H4 (cell line): ENCODE measurements at regions not wholly inside any gene's neighbourhood (a gene's known extent, or its start where the extent isn't known, plus 50 kb on each side); places are given as distances from the start of the nearest gene placed in this dataset.
A peak's percentile ranks its signal among the peaks of the same experiment; 100 is the strongest.
"Not testable (repeated sequence)": the region's sequence is repeated elsewhere in the genome, so short reads cannot be mapped to it uniquely, and the experiment has no call there.

Experiments used
- DNase-seq: peaks from one replicate; pipeline ENCODE4 v3.0.0-alpha.2; 2015; ENCODE audit warnings: low spot score

DNA sequence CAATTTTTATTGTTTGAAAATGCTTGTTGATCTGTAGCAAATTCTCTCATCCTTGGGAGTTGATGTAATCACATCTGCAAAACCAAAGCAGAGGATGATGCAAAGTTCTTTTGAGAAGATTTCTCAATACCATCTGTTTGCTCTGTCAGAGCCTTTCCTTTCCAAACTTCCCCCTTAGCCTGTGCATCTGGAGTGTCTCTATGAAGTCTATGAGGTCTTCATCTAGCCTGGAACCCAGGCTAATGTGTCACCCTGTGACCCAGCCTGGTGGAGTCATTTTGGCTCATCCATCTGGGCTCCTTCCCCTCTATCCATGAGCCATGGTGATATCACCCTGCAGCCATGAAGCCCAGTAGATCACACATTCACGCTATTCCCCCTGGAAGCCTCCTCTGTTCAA, 123.2 kb upstream of the SLC7A14 start:
- DNase-seq = no peak

DNA sequence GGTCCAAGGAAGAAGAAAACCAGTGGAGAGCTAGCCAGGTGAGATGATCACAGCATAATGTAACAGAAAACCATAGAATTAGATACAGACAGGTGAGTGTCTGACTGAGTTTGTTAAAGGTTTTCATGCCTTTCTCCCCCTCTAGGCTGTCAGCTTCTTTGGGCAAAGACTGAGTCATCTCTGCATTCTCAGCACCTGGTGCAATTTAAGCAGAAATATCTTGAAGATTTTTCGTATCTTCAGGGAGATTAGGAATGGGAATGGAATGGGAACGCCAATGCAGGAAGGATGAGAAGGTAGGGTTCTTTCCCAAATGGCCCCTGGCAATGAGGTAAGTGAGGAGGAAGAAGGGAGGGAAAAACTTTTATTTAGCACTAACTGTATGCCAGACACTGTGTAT, 122.0 kb upstream of the SLC7A14 start:
- no peak for DNase-seq

DNA sequence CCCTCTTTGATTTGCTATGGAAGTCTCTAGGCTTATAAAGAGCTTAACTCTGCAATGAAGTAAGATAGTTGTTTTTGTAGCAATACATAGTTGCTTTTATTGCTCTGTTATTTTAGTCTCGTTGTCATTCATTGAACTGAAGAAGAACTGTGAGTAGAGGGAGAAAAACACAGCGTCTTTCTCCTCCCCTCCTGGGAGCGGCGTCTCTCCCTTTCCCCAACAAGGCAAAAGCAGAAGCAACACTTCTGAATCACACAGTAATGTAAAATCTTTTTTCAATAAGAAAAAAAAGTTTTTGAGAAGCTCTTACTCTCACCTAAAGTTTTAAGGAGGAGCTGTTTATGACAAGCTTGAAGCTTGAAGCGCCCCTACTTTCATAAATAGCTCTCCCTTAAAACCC, 119.3 kb upstream of the SLC7A14 start:
- no peak for DNase-seq

DNA sequence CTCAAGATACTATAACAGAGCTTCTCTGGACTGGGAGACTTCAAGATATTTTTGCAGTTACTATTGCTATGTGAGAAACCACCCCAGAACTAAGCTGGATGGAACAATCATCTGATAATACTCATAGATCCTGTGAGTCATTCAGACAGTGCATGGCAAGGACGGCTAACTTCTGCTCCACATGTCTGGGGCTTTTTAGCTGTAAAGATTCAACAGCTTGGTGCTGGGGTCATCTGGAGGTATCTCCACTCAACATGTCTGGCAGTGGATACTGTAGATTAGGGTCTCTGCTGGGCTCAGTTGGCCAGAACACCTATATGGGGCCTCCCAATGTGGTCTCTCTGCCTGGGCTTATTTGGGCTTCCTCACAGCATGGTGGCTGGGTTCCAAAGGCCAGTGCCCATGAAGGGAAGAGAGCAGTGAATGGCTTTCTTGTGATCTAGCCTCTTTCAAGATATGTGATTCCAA, 117.3 kb upstream of the SLC7A14 start:
- DNase-seq = no peak

DNA sequence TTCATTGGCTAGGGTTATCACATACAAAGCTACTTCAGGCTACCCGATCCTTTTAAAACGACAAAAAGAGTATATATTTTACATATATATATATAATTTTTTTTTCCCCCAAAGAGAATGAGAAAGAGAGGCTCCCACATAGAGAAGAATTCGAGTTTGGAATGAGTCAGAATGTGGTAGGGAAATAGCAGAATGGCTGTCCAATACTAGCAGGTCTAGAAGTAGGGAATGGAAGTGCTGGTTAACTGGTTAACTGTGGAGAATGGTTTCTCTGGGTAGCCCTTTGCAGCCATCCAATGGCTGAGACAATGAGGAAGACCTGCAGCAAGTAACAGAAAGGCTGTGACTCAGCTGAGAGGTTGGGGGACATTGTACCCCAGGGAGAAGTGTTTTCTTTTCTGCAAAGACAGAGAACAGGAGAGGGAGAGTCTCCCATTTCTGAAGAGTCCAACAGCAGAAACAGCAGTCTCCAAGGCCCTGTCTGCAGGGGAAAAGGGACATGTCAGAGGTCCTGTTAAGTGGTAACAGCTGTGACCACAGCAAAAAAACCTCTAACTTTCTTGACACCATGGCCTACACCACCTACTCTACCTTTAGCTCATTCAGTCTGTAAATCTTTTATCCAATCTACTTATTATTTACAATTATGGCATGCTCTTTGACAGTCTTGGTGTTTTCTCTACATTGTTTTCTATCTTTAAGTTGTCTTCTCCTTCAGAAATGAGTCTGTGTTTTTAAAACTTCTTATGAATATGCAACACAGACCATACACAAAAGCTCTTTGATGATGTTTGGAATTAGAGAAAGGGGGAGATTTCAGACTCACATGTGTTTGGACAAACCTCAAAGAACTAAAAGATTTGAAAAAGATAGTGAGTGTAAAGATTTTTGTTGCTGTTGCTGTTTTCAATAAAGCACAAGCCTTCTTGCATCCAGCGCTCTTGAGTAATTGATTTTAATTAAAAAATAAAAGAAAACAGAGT, 116.1 kb upstream of the SLC7A14 start:
- DNase-seq = no peak

DNA sequence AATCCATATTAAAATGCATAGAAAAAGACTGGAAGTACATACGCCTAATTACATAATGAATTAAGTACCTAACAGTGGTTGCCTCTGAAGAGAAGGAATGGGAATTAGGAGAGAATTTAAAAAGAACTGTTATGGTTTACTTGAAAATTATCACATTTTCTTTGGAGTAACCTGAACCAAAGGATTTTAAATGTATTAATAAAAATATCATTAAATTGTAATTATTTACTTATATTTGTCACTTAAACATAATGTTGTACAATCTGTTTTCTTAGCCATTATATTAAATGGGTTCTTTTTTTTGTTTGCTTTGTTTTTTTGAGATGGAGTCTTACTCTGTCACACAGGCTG, 114.2 kb upstream of the SLC7A14 start:
- no peak for DNase-seq

DNA sequence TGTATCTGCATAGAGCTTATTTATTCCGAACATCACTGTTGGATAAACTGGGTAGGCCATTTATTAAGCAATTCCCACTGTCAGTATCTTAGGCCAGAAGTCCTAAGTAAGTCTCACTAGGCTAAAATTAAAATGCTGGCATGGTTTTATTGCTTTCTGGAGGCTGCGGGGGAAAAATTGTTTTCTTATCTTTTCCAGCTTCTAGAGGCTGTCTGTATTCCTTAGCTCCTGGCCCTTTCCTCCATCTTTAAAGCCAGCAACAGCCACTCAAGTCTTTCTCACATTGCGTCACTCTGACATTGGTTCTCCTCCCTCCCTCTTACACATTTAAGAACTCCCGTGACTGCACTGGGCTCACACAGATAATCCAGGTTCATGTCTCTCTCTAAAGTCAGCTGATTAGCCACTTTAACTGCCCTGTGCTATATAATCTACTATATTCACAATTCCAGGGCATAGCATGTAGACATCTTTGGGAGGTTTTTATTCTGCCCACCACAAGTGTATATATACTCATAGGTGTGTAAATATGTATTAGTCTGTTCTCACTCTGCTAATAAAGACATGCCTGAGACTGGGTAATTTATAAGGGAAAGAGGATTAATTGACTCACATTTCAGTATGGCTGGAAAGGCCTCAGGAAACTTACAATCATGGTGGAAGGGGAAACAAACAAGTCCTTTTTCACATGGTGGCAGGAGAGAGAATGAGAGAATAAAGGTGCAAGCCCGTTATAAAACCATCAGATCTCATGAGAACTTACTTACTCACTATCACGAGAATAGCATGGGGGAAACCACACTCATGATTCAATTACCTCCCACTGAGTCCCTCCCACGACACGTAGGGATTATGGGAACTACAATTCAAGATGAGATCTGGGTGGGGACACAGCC, 113.5 kb upstream of the SLC7A14 start:
- no peak for DNase-seq

DNA sequence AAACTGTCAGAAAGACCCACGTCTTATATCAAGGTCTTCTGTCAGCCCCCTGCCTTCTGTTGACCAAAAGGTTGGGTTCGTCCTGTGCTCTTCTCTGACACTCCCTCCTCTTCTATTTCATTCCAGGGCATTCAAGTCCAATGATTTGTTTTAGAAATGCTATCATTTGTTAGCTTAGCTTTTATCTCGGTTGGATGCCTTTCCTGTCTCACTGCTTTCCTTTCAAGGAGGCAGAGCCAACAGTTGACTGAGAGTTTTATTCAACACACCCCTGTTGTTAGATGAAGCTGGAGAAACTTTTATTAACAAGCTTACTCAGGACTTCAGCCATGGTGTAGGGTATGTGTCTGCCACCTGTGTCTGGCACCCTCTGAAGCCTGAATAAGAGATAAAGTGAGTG, 112.0 kb upstream of the SLC7A14 start:
- no peak for DNase-seq

DNA sequence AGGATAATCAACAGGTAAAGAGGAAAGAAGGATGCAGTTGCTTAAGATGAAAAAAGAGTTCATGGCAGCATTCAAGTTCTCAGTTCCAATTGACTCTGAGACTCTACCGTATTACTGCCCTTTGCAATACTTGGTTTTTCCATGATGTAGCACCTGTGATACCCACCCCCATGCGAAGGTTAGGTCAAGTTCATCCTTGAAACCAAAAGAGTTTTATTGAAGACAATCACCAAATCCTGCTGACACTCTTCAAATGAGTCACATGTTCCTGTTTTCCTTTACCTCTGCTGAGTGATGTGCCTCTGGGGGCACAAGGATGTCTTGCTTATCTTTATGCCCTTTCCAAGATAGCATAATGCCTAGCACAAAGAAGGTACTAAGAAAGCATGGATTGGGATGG, 111.3 kb upstream of the SLC7A14 start:
- no peak for DNase-seq

DNA sequence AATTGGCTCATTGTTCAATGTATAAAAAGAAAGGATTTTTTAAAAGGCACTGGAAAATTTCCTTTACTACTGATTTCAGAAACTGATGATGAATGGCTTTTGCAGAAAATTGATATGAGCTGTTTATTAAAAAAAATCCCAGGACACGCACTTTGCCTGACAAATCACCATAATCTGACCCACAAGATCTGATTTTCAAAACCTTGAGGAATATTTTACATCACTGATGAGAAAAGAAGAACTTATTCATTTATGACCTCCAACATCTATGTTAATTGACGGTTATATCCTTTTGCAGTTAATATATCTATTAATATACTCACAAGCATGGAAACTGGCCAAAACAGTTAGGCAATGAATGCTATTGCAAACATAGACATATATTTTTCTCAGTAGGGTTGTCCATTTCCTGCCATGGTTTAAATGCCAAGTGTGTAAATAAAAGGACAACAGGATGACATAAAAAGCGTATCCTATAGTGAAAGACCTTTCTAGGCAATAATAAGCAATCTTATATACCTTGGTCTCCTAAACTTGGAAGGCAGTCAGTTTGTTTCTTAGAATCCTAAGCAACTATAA, 109.7 kb upstream of the SLC7A14 start:
- no peak for DNase-seq

DNA sequence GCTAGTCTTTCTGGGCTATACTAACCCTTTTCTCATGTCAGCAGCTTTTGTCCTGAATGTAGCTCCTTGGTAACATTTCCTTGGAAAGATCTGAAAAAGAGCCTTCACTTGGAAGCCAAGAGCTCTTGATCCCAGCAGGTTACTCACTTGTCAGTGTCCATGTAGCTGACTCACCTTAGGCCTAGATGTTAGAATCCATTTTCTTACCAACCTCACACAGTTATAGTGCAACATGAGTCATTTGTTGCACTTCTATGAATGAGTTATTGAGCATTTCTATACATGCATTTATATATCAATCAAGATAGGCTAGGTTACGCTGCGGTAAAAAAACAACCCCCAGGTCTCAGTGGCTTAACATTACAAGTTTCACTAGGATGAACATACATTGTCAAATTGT, 106.8 kb upstream of the SLC7A14 start:
- no peak for DNase-seq

DNA sequence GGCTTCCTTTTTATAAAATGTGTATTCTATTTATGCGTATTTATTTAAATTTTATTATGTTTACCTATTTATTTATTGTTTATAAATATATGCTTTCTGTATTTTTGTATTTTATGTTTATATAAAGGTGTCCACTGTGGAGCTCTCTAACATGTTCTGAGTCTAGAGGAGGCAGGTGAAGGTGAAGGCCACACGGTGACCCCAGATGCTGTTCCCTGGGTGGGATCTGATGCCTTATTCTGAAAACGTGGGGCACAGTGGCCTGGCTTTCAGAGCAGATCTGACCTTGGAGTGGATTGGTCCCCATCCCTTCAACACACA, 104.7 kb upstream of the SLC7A14 start:
- DNase-seq = no peak

DNA sequence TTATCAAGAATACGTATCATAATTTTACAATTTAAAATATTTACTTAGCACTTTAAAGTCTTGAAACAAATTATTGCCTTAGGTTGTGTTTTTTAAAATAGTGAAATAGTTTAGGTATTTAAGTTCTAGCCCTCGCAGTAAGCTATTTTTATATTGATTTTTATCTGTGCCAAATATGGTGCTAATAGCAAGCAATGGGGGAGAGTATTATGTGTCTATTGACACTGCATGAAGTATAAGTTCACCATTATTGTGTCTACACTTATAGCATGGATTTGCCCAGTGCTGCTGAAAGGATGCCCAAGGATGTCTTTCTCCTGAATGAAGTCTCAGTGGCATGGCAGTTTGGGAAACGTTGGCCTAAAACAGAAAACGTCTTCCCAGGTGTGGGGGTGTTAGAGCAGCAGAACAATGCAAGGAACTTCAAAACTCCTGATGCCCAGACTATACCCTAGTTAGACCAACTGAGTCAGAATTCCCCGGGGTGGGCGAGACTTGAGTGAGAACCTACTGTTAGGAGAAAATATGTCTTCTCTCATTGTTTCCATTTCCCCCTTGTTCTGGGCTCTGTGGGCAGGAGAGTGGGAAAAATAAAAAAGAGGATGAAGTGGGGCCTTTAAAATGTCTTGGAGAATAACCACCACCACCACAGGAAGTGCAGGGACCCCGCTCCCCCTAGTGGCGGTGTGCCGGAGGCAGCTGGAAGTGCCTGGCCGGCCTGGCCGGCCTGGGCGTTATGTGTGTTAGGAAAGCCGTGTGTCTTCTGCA, 104.2 kb upstream of the SLC7A14 start:
- peak; percentile 63 for DNase-seq

DNA sequence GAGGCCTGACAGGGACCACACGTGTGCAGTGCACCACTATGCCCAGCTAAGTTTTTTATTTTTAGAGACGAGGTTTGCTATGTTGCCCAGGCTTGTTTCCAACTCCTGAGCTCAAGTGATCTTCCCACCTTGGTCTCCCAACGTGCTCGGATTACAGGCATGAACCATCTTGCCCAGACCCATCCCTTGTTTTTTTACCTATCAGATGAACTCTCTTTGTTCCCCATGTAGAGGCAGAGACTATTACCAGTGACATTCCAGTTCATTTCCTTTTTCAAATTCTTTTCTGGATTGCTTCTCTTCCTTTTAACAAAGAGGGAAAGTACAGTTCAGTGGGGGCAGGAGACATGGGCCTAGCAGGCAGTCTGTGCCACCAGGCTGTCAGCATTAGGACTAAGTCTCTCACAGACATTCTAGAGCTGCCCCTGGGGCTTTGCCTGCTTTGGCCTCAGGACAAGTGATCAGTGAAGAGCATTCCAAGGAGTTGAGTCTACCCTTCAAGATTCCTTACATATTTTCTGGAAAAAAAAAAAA, 103.5 kb upstream of the SLC7A14 start:
- peak; percentile 43 for DNase-seq

DNA sequence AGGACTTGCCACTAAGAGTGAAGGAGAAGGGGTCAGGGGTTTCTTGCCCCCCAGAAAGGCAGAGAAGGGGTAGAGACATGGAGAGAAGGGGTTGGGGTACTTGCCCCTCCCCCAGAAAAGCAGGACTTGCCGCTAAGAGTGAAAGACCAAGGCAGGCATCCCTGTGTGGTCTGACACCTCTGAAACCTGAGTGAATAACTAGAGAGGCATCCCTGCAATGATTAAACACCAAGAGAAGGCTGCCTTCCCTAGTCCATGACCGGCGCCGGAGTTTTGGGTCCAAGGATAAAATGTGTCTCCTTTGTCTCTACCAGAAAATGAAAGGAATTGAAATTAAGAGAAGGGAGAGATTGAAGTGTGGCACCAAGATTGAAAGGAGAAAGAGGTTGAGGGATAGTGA, 102.3 kb upstream of the SLC7A14 start:
- not testable (repeated sequence) for DNase-seq

DNA sequence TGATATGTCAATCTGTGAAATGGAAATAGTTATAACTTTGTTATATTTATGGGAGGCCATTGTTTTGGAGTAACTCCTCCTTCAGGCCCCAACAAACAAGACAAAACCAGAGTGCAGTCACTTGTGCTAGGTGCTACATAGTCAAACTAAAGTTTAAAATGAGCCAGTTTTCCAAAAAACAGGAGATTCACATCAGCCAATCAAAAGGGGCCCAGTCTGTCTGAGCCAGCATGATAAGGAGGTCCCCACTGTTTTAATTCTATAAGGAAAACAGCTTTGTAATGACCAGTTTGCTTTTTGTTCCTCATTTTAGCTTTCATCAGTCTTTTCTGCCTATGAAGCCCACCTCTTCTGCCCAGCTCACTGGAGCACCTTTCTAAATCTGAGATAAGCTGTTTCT, 94.7 kb upstream of the SLC7A14 start:
- DNase-seq = no peak

DNA sequence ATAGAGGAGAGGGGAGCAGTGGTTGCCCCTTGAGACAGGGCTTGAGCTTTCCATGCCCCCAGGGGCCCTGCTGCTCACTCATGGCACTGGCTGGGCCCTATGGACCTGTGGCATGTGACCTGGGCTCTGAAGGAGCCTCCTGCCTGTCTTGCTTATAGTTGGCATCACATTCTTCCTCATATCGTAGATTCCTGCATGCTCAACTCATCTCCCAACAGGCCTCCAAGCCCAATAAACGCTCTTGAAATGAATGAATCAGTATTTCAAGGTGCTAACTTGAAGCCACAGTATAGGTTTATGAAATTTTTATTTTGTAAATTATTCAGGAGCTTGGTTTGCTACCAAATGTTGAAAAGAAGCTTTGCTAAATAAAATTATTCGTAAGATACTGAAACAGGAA, 93.3 kb upstream of the SLC7A14 start:
- DNase-seq = no peak

DNA sequence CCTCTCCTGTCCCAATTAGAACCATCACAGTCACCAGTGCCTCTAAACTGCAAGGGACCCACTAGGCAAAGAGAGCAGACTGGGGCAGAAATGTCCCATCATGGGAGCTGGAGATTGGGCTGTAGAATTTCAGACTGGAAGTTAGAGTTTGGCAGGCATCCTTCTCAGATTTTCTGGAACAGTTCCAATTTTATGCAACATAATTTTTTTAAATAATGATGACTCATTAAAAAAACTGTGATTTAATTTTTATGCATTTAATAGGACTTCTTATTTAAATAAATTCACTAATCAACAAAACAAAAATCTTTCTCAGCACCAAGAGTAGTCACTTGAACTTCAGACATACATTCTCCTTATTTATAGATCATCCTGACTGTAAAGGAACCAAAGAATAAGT, 84.6 kb upstream of the SLC7A14 start:
- DNase-seq = no peak

DNA sequence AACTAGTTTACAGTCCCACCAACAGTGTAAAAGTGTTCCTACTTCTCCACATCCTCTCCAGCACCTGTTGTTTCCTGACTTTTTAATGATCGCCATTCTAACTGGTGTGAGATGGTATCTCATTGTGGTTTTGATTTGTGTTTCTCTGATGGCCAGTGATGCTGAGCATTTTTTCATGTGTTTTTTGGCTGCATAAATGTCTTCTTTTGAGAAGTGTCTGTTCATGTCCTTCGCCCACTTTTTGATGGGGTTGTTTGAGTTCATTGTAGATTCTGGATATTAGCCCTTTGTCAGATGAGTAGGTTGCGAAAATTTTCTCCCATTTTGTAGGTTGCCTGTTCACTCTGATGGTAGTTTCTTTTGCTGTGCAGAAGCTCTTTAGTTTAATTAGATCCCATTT, 77.1 kb upstream of the SLC7A14 start:
- DNase-seq = not testable (repeated sequence)

DNA sequence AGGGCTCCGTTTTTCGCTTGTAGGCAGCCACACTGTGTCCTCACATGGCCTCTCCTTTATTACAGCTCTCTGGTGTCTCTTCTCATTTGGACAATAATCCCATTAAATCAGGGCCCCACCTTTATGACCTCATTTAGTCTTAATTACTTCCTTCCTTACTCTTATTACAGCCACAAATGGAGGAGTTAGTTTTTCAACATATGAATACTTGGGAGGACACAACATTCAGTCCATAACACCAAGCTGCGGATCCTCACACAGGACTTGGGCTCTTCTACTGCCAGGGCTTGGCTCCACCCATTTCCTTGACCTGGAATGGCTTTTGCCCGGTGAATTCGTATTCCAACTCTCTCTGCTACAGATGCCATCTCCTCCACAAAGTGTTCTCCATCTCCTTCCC, 74.3 kb upstream of the SLC7A14 start:
- DNase-seq = no peak

DNA sequence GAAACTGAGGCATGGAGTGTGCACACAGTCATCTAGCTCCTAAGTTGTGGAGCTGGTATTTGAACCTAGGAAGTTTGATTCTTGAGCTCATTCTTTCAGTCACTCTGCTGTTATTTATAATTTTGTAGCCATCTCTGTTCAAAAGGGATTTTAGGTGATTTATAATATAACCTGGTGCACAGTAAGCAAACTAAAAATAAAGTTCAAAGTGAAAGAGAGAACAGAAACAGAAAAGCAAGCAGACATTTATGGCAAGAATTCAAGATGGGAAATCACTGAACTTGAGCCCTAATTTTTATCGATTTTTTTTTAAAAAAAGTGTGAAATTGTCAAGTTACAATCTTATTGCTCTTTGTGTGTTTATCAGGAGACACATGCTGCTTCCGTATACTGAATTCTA, 71.4 kb upstream of the SLC7A14 start:
- no peak for DNase-seq

DNA sequence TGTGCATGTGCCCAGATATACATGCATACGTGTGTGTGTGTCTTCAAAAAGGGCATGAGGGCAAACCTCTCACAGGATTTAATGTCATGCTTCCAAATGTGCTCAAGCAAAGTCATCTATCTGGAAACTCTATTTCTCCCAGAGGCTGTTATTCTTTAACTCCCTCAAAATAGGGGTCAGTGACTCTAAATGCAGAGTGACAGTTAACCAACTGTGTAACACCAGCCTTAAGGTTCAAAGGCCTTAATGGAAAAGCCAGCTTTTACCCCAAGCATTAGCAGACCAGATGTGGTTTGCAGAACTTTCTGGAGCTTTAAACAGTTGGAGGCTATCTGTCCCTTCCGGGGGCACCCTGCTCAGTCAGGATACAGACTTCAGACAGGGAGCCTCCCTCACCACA, 70.4 kb upstream of the SLC7A14 start:
- DNase-seq = no peak
